Mucosa of rectum (tissue), 2 donors: ENCODE measurements at regions not wholly inside any gene's neighbourhood (a gene's known extent, or its start where the extent isn't known, plus 50 kb on each side); places are given as distances from the start of the nearest gene placed in this dataset.

Experiments used
- H3K27ac ChIP-seq, 2 donors: one replicate each; pipeline ENCODE4 v1.7.0; 2013; ENCODE audit warnings: inconsistent platforms in 2 of 2, low read depth in 2 of 2, low read length in 2 of 2
- H3K27me3 ChIP-seq, 2 donors: one replicate each; pipeline ENCODE4 v1.7.0; 2013; ENCODE audit warnings: low read length in 2 of 2; ENCODE audit not compliant: control insufficient read depth in 2 of 2, insufficient read depth in 2 of 2
- H3K36me3 ChIP-seq, 2 donors: one replicate each; pipeline ENCODE4 v1.7.0; 2013; ENCODE audit warnings: low read length in 2 of 2; ENCODE audit not compliant: control insufficient read depth in 2 of 2, insufficient read depth in 2 of 2
- H3K4me1 ChIP-seq, 2 donors: one replicate each; pipeline ENCODE4 v1.7.0; 2013; ENCODE audit warnings: low read length in 2 of 2, mild to moderate bottlenecking in 1 of 2; ENCODE audit not compliant: control insufficient read depth in 2 of 2, insufficient read depth in 2 of 2
- H3K4me3 ChIP-seq, 2 donors: one replicate each; pipeline ENCODE4 v1.7.0; 2013; ENCODE audit warnings: low read length in 2 of 2
- H3K9ac ChIP-seq, 2 donors: one replicate each; pipeline ENCODE4 v1.7.0; 2013; ENCODE audit warnings: low read length in 2 of 2, low read depth in 1 of 2, mild to moderate bottlenecking in 1 of 2
- H3K9me3 ChIP-seq, 2 donors: one replicate each; pipeline ENCODE4 v1.7.0; 2013; ENCODE audit warnings: low read length in 2 of 2; ENCODE audit not compliant: control insufficient read depth in 2 of 2
- donor health status: healthy.
- donor health status: Normal muscosa, but diverticular disease.

DNA sequence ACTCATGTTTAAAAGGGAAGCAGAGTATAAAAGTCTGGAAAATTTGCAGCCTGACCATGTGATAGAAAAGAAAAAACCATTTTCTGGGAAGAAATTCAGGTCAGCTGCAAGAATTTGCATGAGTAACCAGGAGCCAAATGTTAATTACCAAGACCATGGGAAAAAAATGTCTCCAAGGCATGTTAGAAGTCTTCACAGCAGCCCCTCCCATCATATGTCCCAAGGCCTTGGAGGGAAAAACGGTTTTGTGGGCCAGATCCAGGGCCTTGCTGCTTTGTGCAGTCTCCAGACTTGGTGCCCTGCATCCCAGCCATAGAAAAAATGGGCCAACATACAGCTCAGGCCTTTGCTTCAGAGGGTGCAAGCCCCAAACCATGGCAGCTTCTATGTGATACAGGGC is 1019.6 kb upstream of the SORCS1 start:
- Histone ChIP-seq H3K4me1 (no peaks in the 10 kb centered on the region), H3K9me3 (no peaks in the 10 kb centered on the region), H3K27me3 (no peaks in the 10 kb centered on the region), H3K36me3 (no peaks in the 10 kb centered on the region), H3K9ac (no peak overlapping the region), H3K4me3 (no peak overlapping the region), H3K27ac (no peak overlapping the region)

DNA sequence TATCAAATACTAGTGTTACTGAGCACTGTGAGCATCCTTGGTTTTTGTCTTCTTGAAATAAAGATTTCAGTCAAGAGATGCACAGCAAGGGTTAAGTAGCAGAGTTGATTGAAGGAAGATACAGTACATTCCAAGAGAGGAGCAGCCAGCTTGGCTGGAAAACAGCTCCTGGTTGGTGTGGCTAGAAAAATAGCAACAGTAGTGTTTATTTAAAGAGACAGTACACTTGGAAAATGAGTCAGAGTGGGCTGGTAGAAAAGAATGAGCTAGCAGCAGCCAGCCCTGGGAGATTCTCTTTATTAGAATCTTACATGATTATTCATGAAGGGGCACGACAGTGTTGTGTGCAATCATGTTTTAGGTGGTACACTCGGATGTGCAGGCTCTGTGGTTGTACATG is 1016.4 kb upstream of the SORCS1 start:
- H3K27ac ChIP-seq, result no peak overlapping the region
- no peak overlapping the region for H3K9ac ChIP-seq
- no peak overlapping the region for H3K4me3 ChIP-seq
- H3K27me3 ChIP-seq, result no peaks in the 10 kb centered on the region
- no peaks in the 10 kb centered on the region for H3K36me3 ChIP-seq
- no peaks in the 10 kb centered on the region for H3K9me3 ChIP-seq
- no peaks in the 10 kb centered on the region for H3K4me1 ChIP-seq

DNA sequence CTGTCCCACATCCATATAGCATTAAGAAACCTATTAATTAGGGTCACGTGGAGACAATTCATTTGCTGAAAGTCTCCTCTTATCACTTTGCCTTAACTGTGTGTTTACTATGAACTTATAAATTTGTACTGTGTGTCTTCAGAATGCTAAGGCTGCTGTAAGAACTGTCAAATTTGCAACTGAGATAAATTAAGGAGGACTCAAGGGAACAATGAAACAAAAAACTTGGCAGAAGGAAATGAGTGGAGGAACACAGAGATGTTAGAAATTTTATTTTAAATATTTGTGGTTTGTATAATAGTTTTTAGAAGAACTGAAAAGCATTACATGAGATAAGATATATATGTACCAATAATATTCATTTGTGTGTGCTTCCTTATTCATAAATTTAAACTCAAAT is 1005.3 kb upstream of the SORCS1 start:
- Histone ChIP-seq H3K4me3 (no peak overlapping the region), H3K4me1 (no peaks in the 10 kb centered on the region), H3K36me3 (no peaks in the 10 kb centered on the region), H3K9me3 (no peaks in the 10 kb centered on the region), H3K27ac (no peak overlapping the region), H3K27me3 (no peaks in the 10 kb centered on the region), H3K9ac (no peak overlapping the region)

DNA sequence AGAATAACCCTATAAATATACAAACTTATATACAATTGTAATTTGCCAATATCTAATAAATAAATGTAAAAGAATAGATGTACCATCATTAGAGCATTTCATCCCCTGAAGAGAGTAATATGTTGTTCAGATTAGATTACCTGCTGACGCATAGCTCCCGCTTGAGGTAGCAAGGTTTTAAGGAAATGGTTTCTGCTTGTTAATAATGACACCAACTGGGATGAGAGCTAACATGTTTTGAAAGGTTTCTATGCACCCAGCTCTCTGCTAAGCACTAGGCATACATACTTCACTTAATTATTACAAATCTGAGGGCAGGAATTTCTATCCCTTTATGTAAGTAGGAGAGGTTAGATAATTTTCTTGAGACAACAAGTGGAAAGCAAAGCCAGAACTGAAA is 1003.3 kb upstream of the SORCS1 start:
- H3K9ac ChIP-seq, result no peak overlapping the region
- no peak overlapping the region for H3K4me3 ChIP-seq
- no peaks in the 10 kb centered on the region for H3K9me3 ChIP-seq
- no peaks in the 10 kb centered on the region for H3K27me3 ChIP-seq
- H3K27ac ChIP-seq, result no peak overlapping the region
- no peaks in the 10 kb centered on the region for H3K4me1 ChIP-seq
- no peaks in the 10 kb centered on the region for H3K36me3 ChIP-seq

DNA sequence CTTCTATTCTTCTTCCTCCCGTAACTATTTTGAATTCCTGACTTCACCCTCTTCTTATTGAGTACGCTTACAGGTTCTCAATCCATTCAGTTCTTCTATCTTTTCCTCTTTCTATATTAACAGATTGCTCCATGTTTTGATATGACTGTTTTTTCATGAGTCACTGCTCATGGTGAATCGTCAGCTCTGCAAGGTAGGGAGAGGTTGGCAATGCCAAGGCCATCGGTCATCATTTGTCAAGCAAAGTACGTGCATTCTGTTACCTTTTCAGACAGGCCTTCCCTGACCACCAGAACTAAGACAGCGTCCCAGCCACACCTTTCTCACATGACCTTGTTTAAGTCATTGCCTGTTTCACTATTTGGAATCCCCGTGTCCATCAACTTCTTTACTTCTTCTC is 1001.9 kb upstream of the SORCS1 start:
- Histone ChIP-seq H3K27ac (no peak overlapping the region), H3K9ac (no peak overlapping the region), H3K4me3 (no peak overlapping the region), H3K27me3 (no peaks in the 10 kb centered on the region), H3K4me1 (no peaks in the 10 kb centered on the region), H3K36me3 (no peaks in the 10 kb centered on the region), H3K9me3 (no peaks in the 10 kb centered on the region)

DNA sequence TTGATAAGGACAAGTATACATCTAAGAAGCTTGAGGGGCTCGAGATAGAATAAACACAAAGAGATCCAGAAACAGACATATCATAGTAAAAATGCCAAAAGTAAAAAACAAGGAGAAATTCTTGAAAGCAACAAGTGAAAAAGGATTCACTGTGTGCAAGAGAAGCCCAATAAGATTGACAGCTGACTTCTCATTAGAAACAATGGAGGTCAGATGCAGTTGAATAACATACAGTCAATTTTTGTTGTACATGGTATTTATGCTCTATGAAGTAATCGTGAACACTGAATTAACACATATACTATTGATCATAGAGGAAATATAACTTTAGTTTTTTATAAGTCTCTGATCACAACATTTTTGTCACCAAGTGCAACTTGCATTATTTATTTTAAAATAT is 982.8 kb upstream of the SORCS1 start:
- Histone ChIP-seq H3K36me3 (no peaks in the 10 kb centered on the region), H3K9me3 (no peaks in the 10 kb centered on the region), H3K9ac (no peak overlapping the region), H3K27ac (no peak overlapping the region), H3K4me1 (no peaks in the 10 kb centered on the region), H3K27me3 (no peaks in the 10 kb centered on the region), H3K4me3 (no peak overlapping the region)

DNA sequence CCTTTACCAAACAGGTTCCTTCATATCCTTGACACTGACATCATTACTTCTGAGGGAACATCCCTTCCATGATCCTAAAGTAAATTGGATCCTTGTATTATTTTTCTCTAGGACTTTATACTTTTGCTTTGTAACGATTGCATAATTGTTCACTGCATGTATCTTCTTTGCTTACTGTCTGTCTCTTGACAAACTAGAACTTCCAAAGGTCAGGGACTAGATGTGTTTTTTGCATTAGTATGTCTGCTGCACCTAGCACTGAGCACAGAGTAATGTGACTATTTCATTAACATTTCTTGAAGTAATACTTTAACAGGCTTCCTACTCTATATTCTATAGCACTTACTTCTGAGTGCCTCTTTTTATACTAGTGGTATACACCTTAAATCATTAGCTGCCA is 976.6 kb upstream of the SORCS1 start:
- Histone ChIP-seq H3K9me3 (no peaks in the 10 kb centered on the region), H3K27me3 (no peaks in the 10 kb centered on the region), H3K4me3 (no peak overlapping the region), H3K27ac (no peak overlapping the region), H3K9ac (no peak overlapping the region), H3K36me3 (no peaks in the 10 kb centered on the region), H3K4me1 (no peaks in the 10 kb centered on the region)

DNA sequence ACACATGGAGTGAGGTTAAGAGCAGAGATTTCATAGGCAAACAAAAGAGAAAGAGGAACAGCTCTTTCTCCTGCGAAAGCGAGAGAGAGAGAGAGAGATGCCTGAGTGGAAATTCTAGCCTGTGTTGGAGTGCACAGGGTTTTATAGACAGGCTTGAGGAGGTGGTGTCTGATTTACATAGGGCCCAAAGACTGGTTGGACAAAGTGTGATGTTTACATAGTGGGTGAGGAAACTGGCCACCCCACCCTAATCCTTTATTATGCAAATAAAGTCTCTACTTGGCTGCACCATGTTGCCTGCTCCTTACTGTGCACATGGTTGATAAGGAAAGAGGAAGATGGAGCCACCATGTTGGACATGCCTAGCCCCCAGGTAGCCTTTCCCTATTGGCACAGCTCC is 967.8 kb upstream of the SORCS1 start:
- H3K36me3 ChIP-seq, result no peaks in the 10 kb centered on the region
- H3K4me3 ChIP-seq, result no peak overlapping the region
- H3K9ac ChIP-seq, result no peak overlapping the region
- no peaks in the 10 kb centered on the region for H3K9me3 ChIP-seq
- no peak overlapping the region for H3K27ac ChIP-seq
- H3K4me1 ChIP-seq, result no peaks in the 10 kb centered on the region
- H3K27me3 ChIP-seq, result no peaks in the 10 kb centered on the region

DNA sequence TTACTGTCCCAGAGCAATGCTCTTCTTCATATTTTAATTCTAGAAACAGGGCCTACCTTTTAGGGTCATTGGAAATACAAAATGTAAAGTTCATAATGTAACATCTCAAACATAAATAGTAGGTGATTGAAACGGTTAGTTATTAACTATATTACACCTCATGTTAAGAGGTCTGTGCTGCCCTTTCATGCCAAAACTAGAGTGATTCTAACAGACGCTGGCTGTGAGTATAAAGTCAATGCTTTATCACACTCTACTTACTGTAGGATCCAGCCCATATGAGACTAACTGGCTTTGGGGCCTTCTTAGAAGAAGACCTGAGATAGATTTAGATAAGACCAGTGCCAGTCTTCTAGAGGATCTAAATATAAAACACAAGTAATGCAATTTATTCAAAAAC is 966.1 kb upstream of the SORCS1 start:
- Histone ChIP-seq H3K4me1 (no peaks in the 10 kb centered on the region), H3K4me3 (no peak overlapping the region), H3K36me3 (no peaks in the 10 kb centered on the region)

DNA sequence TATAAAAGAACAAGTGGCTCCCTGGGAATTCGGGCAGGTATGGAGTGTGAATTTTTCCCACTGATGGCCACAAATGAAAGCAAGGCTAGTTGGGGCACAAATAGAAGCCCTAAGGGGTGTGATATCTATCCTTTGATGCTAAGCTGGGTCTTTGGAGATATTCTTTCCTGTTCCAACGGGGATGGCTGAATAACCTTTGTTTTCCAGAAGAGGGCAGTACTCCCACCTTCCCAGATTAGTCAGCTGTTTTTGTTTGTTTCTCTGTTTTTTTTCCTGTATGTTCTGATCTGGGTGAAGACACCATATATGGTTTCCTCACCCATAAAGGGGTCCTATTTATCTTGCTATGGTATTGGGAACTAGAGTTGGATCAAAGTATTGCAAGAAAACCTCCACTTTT is 947.7 kb upstream of the SORCS1 start:
- Histone ChIP-seq H3K27me3 (no peaks in the 10 kb centered on the region), H3K9ac (no peak overlapping the region), H3K9me3 (no peaks in the 10 kb centered on the region), H3K4me3 (no peak overlapping the region), H3K27ac (no peak overlapping the region), H3K4me1 (no peaks in the 10 kb centered on the region), H3K36me3 (no peaks in the 10 kb centered on the region)

More for the DNA sequence above, 966.1 kb upstream of the SORCS1 start:
- H3K9ac ChIP-seq, result no peak overlapping the region
- H3K27ac ChIP-seq, result no peak overlapping the region
- H3K9me3 ChIP-seq, result no peaks in the 10 kb centered on the region
- no peaks in the 10 kb centered on the region for H3K27me3 ChIP-seq

DNA sequence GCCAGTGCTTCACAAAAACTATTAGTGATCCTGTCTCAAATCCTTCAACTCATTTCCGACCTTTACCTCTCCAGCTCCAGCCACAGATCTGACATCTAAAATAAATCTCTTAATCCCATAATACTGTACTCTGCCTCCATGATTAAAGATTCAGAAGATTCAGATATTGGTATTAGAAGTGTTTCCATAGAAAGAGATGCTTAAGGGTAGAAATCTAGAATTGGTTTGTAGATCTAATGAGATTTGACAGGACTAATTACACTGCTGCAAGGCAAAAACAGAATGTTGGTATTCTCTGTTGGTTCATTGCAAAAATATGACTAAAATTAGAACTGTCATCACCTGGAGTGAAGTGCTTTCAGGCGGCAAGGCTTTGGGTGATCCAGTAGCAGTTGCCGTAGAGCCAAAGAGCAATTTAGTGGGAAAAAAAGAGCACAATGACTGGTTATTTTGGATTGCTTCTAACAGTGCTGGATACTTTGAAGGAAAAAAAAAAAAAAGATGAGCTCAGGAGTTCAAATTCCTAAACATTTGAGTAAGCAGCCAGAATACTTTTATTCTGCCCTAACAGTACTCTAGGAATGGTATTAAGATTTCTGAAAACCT is 940.1 kb upstream of the SORCS1 start:
- H3K4me3 ChIP-seq, result no peak overlapping the region
- H3K9me3 ChIP-seq, result no peaks in the 10 kb centered on the region
- no peak overlapping the region for H3K9ac ChIP-seq
- H3K4me1 ChIP-seq, result no peaks in the 10 kb centered on the region
- H3K36me3 ChIP-seq, result no peaks in the 10 kb centered on the region
- no peaks in the 10 kb centered on the region for H3K27me3 ChIP-seq
- H3K27ac ChIP-seq, result no peak overlapping the region
